Epithelial cell of proximal tubule (primary cell): ENCODE measurements at regions not wholly inside any gene's neighbourhood (a gene's known extent, or its start where the extent isn't known, plus 50 kb on each side); places are given as distances from the start of the nearest gene placed in this dataset.

Source experiments
- DNase-seq: peaks from one replicate; pipeline ENCODE4 v3.0.0-alpha.2; 2011; ENCODE audit warnings: low read depth
- H3K4me3 ChIP-seq: 2 replicates; pipeline ENCODE4 v1.5.1; 2011; ENCODE audit warnings: low read depth, mild to moderate bottlenecking, low read length
- TF ChIP-seq, protein P1 (sequence below): conservative IDR thresholded peaks from 2 replicates; pipeline ENCODE4 v1.5.1; 2012; ENCODE audit warnings: low read depth, mild to moderate bottlenecking, low read length

DNA sequence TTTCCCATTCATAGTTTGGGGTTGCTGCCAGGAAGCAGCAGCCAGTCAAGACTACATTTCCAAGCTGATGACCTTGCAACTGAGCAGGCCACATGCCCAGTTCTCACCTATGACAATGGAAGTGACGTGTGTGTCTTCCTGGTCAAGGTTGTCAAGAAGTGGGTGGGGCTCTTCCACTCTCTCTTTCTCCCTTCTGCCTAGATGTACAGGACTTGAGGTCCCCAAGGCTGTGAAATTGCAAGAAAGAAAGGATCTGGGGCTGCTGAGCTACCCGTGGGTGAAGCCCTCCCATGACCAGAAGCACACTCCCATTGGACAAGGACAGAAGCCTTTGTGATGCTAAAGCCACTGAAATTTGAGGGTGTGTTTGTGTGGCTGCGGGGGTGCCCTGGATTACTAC lies 175.1 kb downstream of the LINC00237 start:
- TF ChIP-seq, protein P1, sequence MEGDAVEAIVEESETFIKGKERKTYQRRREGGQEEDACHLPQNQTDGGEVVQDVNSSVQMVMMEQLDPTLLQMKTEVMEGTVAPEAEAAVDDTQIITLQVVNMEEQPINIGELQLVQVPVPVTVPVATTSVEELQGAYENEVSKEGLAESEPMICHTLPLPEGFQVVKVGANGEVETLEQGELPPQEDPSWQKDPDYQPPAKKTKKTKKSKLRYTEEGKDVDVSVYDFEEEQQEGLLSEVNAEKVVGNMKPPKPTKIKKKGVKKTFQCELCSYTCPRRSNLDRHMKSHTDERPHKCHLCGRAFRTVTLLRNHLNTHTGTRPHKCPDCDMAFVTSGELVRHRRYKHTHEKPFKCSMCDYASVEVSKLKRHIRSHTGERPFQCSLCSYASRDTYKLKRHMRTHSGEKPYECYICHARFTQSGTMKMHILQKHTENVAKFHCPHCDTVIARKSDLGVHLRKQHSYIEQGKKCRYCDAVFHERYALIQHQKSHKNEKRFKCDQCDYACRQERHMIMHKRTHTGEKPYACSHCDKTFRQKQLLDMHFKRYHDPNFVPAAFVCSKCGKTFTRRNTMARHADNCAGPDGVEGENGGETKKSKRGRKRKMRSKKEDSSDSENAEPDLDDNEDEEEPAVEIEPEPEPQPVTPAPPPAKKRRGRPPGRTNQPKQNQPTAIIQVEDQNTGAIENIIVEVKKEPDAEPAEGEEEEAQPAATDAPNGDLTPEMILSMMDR, result no peak
- no peak overlapping the region for H3K4me3 ChIP-seq
- no peak for DNase-seq

DNA sequence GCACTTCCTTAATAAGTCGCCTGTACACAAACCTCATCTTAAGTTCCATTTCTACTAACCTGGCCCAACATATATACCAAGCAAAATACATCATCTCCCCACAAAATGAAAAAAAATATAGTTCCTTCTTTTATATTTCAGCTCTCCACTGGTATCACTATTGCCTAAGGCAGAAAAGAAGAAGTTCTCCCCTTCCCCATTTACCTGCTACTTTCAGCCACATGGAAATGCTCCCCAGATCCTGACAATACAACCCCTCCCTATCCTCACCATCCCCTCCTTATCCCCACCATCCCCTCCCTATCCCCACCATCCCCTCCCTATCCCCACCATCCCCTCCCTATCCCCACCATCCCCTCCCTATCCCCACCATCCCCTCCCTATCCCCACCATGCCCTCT lies 175.7 kb downstream of the LINC00237 start:
- no peak for DNase-seq
- TF ChIP-seq, protein P1, result no peak
- H3K4me3 ChIP-seq, result no peak overlapping the region

DNA sequence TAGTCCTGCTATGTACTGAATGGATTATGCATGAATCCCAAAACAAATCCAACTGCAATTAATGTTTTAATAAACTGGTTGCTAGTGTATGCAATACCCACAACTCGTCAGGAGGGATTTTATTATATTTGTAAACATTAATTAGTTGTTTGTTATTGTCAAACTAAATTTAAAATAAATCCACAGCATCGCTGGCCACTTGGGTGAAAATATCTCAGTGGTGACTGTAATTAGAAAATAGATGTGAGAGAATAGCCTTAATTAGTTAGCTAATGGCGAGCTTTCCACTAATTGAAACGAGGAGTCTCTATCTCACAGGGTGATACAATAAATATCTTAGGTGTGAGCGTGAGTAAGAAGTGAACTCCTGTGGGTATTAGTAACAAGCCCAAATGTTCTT lies 176.8 kb downstream of the LINC00237 start:
- H3K4me3 ChIP-seq, result no peak overlapping the region
- DNase-seq, result no peak
- TF ChIP-seq, protein P1, result no peak

DNA sequence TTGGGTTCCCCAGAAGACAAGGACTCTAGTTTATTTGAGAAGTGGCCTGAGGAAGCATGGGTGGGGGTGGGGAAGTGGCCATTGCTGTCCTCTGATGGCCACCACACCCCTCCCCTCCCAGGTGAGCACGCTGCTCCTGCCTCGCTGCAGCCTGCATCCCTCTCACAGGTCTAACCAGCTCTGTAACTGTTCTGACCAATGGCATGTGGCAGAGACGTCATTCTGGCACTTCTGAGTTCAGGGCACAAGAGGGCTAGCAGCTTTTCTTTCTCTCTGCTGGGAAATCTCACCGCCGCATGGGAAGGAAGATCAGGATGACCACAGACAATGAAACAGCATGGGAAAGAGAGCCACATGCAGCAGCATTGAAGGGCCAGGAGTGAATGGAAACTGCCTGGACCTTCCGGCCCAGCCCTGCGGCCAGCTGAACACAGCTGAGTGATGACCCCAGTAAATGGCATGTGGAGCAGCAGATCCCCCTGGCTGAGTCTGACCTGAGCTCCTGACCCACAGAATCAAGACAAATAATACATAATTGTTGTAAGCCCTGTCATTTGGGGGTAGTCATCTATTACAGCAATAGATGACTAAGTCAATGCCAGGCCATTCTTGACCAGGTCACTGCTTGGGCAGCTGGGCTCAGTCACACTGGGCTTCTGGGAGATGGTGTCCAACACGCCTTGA lies 179.8 kb downstream of the LINC00237 start:
- TF ChIP-seq, protein P1, result no peak
- DNase-seq, result no peak
- no peak overlapping the region for H3K4me3 ChIP-seq

DNA sequence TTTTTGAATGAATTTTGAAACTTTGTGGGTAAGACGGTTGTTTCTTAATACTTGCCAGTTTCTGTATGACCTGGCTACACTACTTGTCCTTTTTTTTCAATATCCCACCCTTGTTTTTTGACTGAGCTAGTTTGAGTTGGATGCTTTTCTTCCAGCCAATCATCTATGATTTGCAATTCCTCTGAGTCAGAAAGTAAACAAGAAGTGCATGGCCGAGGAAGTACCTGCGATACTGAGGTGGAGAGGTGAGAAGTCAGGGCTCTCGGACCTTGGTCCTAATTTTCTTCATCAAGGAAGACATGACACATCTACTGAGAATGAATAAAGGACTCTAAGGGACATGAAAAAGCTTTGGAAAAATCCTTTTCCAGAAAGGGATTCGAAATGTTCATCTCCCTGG lies 185.7 kb downstream of the LINC00237 start:
- no peak for DNase-seq
- TF ChIP-seq, protein P1, result no peak
- H3K4me3 ChIP-seq, result no peak overlapping the region

DNA sequence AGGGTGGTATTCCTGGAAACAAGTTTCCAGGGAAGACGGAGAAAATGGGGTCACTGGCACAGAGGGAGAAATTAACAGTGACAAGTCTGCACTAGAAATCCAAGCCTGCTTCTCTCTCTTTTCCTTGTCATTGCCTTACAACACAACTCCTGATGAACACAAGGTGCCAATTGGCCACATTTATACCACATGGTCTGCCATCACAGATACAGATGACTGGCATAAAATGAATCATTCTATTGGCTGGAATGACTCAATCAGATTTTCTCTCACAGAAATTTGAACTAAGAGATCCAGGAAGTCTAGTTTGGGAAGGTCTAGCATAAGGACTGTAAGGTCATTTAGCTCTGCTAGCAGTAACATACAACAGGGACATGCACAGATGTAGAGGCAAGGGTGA lies 190.3 kb downstream of the LINC00237 start:
- no peak overlapping the region for H3K4me3 ChIP-seq
- no peak for DNase-seq
- TF ChIP-seq, protein P1, result no peak

DNA sequence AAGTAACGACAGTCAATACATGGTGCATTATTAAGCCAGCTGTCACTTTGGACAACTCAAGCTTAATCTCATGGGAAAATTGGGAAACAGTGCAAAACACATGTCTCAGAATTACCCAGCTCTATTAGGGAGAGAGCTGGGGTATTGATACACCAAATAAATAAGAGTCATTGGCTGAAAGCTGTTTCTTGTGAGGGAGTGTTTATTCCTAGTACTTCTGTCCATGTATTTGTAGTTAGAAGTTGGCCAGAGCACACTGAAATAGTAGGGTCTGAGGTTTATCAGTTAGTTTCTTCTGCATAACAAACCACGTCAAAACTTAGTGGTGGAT lies 192.0 kb upstream of the RALGAPA2 start:
- TF ChIP-seq, protein P1, result no peak
- no peak for DNase-seq
- H3K4me3 ChIP-seq, result no peak overlapping the region
